NB4 (cell line): ENCODE measurements at regions not wholly inside any gene's neighbourhood (a gene's known extent, or its start where the extent isn't known, plus 50 kb on each side); places are given as distances from the start of the nearest gene placed in this dataset.

Experiments
- DNase-seq: peaks from one replicate; pipeline ENCODE4 v3.0.0; 2010; ENCODE audit warnings: low read depth
- H3K4me3 ChIP-seq: one replicate; pipeline ENCODE4 v1.5.1; 2011; ENCODE audit warnings: mild to moderate bottlenecking, low read depth, low read length, moderate library complexity
- CTCF ChIP-seq: IDR thresholded peaks from one replicate; pipeline ENCODE4 v1.5.1; 2012; ENCODE audit warnings: low read depth, low read length
- MYC ChIP-seq: IDR thresholded peaks from 2 replicates; pipeline ENCODE4 v1.6.1; 2011; ENCODE audit warnings: low read depth, low read length
- POLR2A ChIP-seq: IDR thresholded peaks from 2 replicates; pipeline ENCODE4 v1.6.1; 2011; ENCODE audit warnings: mild to moderate bottlenecking; ENCODE audit not compliant: insufficient read length; ENCODE audit errors: extremely low read depth
- TF ChIP-seq, protein P1 (sequence below): IDR thresholded peaks from 2 replicates; pipeline ENCODE4 v1.6.1; 2011; ENCODE audit warnings: low read depth, low read length

GRCh38 chr12:83971781-83972180 lies 940.8 kb downstream of the SLC6A15 start:
- H3K4me3 ChIP-seq = no peak overlapping the region
- no peak for DNase-seq
- no peak for TF ChIP-seq CTCF
- TF ChIP-seq, protein P1, sequence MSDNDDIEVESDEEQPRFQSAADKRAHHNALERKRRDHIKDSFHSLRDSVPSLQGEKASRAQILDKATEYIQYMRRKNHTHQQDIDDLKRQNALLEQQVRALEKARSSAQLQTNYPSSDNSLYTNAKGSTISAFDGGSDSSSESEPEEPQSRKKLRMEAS = no peak
- TF ChIP-seq POLR2A = no peak
- no peak for TF ChIP-seq MYC

DNA sequence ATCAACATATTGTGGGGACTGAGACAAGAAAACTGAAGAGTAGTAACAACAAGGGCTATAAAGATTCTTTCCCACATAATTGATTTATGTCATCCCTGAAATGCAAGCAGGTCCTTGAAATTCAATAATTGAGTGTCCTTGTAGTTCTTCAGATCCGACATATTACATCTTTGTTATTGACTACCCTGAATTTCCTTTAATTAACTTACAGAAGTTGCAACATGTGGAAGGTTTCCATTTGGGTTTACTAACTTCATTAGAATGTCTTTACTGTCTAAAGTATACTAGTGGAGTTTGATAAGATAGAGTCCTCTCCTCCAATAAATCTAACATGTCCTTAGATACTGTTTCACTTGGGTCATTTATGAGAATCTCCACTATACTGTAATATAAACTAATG lies 951.8 kb downstream of the SLC6A15 start:
- no peak overlapping the region for H3K4me3 ChIP-seq
- TF ChIP-seq, protein P1 = no peak
- TF ChIP-seq CTCF = no peak
- no peak for TF ChIP-seq POLR2A
- TF ChIP-seq MYC = no peak
- no peak for DNase-seq

DNA sequence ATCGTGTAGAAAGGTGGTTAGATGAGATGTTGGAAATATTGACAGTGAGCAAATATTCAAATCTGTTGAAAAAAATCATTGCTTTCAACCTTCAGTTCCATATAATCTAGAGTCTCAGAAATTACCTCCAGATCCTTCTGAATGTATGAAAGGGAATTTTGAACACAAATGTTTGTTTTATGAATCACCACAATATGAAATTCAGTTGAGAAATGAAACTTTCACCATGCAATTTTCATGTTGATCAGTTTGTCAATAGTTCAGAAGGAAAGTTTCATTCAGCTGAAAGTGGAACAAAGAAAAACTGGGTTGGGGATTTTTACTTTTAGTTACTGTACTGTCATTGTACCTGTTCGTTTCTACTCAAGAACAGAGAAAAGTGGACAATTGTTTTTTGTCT lies 953.6 kb downstream of the SLC6A15 start:
- TF ChIP-seq, protein P1 = no peak
- TF ChIP-seq MYC (no peak), CTCF (no peak), POLR2A (no peak)
- DNase-seq = no peak
- no peak overlapping the region for H3K4me3 ChIP-seq

DNA sequence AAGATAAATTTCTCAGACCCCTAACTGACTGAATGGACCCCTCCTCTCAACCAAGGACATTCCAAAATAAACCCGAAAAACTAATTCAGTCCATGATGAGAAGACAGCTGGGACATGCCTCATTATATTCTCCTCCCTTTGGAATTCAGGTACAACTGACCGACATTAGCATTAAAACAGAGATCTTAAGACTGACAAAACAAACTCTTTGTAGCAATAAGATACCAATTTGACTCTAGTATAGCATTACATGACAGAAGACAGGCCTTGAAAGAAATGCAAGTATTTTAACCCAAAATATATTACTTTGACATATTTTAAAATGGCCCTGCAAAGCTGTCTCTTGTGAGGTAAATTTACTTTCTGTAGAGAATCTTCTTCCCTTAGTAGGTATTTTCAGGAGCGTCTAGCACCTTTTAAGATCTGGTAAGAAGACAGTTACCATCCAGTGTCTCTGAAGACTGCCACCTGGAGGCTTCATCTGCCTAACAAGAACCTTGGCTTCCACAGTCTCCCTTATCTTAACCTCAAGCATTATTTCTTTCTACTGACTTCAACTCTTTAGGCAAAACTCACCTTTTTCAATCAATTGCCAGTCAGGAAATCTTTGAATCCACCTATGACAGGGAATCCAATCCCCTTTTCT lies 957.5 kb downstream of the SLC6A15 start:
- TF ChIP-seq MYC (no peak), POLR2A (no peak), CTCF (peak; percentile 34)
- TF ChIP-seq, protein P1 = no peak
- peak; percentile 7 for DNase-seq
- H3K4me3 ChIP-seq = no peak overlapping the region

GRCh38 chr12:83954071-83954789 lies 958.4 kb downstream of the SLC6A15 start:
- DNase-seq = no peak
- TF ChIP-seq, protein P1 = no peak
- TF ChIP-seq CTCF (no peak), MYC (no peak), POLR2A (no peak)
- no peak overlapping the region for H3K4me3 ChIP-seq
